ENCODE measurements at regions not wholly inside any gene's neighbourhood (a gene's known extent, or its start where the extent isn't known, plus 50 kb on each side); places are given as distances from the start of the nearest gene placed in this dataset.

DNA sequence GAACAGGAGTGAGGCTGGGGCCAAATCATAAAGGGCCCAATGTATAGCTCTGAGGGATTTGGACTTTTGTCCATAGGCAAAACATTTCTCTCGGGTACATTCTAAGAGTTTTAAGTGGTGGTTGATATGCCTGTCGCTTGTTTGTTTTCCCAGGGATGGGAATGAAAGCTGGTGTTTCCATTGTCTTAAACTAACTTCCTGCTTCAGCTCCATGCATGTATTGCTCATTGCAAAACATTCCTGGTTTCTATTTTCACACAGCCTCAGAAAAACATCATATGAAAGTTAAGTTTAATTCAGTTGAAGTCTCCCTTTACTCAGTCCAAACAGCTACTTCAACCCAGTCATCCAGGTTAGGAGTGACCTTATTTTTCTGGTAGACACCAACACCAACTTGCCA, 235.0 kb downstream of the ACTL7B start:
- TF ChIP-seq POLR2A (IDR thresholded peaks at IDR 0.05) (no peak), POLR2AphosphoS5 (IDR thresholded peaks at IDR 0.05) (no peak), CTCF (IDR thresholded peaks at IDR 0.05) (no peak), EP300 (IDR thresholded peaks at IDR 0.05) (no peak)
